CD8-positive, alpha-beta memory T cell (primary cell): ENCODE measurements at regions not wholly inside any gene's neighbourhood (a gene's known extent, or its start where the extent isn't known, plus 50 kb on each side); places are given as distances from the start of the nearest gene placed in this dataset.

Experiments used
- CTCF ChIA-PET: fragments of 350-600 bp; sonication (Branson Sonifier 250); formaldehyde crosslinking; loops from one replicate; lab custom pipeline; 2021; ENCODE audit warnings: antibody characterized with exemption; lab: Charles Lee
- POLR2A ChIA-PET: fragments of 350-600 bp; sonication (Branson Sonifier 250); formaldehyde crosslinking; loops from one replicate; lab custom pipeline; 2021; ENCODE audit warnings: antibody characterized with exemption; lab: Charles Lee
- DNase-seq, 5 donors: peaks; one replicate each; pipeline versions ENCODE4 v3.0.0 to v3.0.0-alpha.2; 2020 to 2022; ENCODE audit warnings: mixed read lengths in 1 of 5
- H3K27ac ChIP-seq: one replicate; pipeline ENCODE4 v1.7.0; 2013; ENCODE audit warnings: low read depth, mild to moderate bottlenecking, low read length, moderate library complexity
- H3K27me3 ChIP-seq: 2 replicates; pipeline ENCODE4 v1.7.0; 2013; ENCODE audit warnings: low read length, mild to moderate bottlenecking; ENCODE audit not compliant: insufficient read depth, poor library complexity, severe bottlenecking
- H3K36me3 ChIP-seq: 2 replicates; pipeline ENCODE4 v1.7.0; 2013; ENCODE audit warnings: mild to moderate bottlenecking, low read length, moderate library complexity; ENCODE audit not compliant: insufficient read depth
- H3K4me1 ChIP-seq: 2 replicates; pipeline ENCODE4 v1.7.0; 2013; ENCODE audit warnings: mild to moderate bottlenecking, low read length, moderate library complexity; ENCODE audit not compliant: insufficient read depth
- H3K4me3 ChIP-seq: 2 replicates; pipeline ENCODE4 v1.7.0; 2013; ENCODE audit warnings: mild to moderate bottlenecking, low read length
- H3K9me3 ChIP-seq: 2 replicates; pipeline ENCODE4 v1.7.0; 2013; ENCODE audit warnings: mild to moderate bottlenecking, low read length
- H3K27ac Mint-ChIP-seq, 8 donors: one replicate each; pipeline ENCODE4 v1.8.0; 2020 to 2021; ENCODE audit warnings: mixed read lengths in 8 of 8, mild to moderate bottlenecking in 6 of 8, inconsistent platforms in 3 of 8, moderate library complexity in 3 of 8
- H3K27me3 Mint-ChIP-seq, 2 donors: one replicate each; pipeline ENCODE4 v1.8.0; 2020 to 2021; ENCODE audit warnings: mixed read lengths in 2 of 2, mild to moderate bottlenecking in 1 of 2, moderate library complexity in 1 of 2
- H3K36me3 Mint-ChIP-seq, 3 donors: one replicate each; pipeline ENCODE4 v1.8.0; 2020 to 2021; ENCODE audit warnings: mixed read lengths in 3 of 3, inconsistent platforms in 1 of 3, mild to moderate bottlenecking in 1 of 3
- H3K4me1 Mint-ChIP-seq, 3 donors: one replicate each; pipeline ENCODE4 v1.8.0; 2020 to 2021; ENCODE audit warnings: mixed read lengths in 3 of 3, inconsistent platforms in 1 of 3, mild to moderate bottlenecking in 1 of 3
- H3K4me3 Mint-ChIP-seq, 7 donors: one replicate each; pipeline ENCODE4 v1.8.0; 2020 to 2021; ENCODE audit warnings: mixed read lengths in 7 of 7, mild to moderate bottlenecking in 6 of 7, moderate library complexity in 4 of 7, inconsistent platforms in 2 of 7
- H3K9me3 Mint-ChIP-seq, 5 donors: one replicate each; pipeline ENCODE4 v1.8.0; 2020 to 2022; ENCODE audit warnings: mixed read lengths in 5 of 5, mild to moderate bottlenecking in 3 of 5, moderate library complexity in 2 of 5, inconsistent platforms in 1 of 5

DNA sequence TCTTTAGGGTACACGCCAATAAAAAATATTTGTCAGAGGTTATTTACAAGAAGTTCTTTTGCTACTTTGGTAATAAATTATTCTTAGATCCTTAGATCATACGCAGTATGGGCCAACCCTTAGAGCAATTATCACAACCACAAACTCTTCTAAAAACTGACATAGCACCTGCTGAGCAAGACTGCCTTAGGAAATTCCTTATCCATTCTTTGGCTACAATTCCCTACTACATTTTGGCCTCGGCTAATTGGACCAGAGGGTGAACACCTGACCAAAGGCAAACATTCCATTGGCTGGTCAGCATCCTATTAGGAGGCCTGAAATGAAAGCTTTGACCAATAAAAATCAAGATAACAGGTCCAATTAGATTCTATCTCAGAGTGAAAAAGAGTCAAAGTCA is 147.6 kb upstream of the CCDC68 start:
- no peak for DNase-seq
- Mint-ChIP-seq H3K27me3 (no peaks in the 10 kb centered on the region), H3K4me3 (no peak overlapping the region), H3K4me1 (no peaks in the 10 kb centered on the region), H3K9me3 (peaks cover 0 to 5% (median 2%) of the 10 kb centered on the region in 5 donors), H3K36me3 (no peaks in the 10 kb centered on the region), H3K27ac (no peak overlapping the region)
- Histone ChIP-seq H3K9me3 (no peaks in the 10 kb centered on the region), H3K27ac (no peak overlapping the region), H3K4me1 (no peaks in the 10 kb centered on the region), H3K27me3 (no peaks in the 10 kb centered on the region), H3K36me3 (no peaks in the 10 kb centered on the region), H3K4me3 (no peak overlapping the region)
- ChIA-PET POLR2A (no interaction called here), CTCF (no interaction called here)

DNA sequence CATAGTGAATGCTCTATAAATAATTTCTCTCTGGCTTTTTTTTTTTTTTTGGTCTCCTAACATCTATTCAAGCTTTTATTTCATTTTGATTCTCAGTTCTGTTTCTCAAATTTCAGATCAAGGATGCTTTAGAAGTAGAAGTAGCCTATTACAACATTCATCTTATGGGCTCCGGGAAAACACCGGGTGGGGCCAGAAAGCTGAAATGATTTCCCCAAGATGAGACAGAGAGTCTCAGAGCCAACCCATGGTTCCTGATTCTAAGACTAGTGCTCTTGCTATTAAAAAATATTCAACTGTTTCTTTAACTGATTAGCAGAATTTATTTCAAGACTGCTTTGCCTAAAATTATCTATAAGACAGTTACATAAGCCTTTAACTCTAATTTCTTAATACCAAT is 147.2 kb upstream of the CCDC68 start:
- Mint-ChIP-seq H3K9me3 (peaks cover 0 to 4% (median 2%) of the 10 kb centered on the region in 5 donors), H3K4me1 (no peaks in the 10 kb centered on the region), H3K27ac (no peak overlapping the region), H3K4me3 (no peak overlapping the region), H3K27me3 (no peaks in the 10 kb centered on the region), H3K36me3 (no peaks in the 10 kb centered on the region)
- H3K27ac ChIP-seq, result no peak overlapping the region
- H3K4me1 ChIP-seq, result no peaks in the 10 kb centered on the region
- no peak overlapping the region for H3K4me3 ChIP-seq
- H3K9me3 ChIP-seq, result no peaks in the 10 kb centered on the region
- H3K27me3 ChIP-seq, result no peaks in the 10 kb centered on the region
- H3K36me3 ChIP-seq, result no peaks in the 10 kb centered on the region
- POLR2A ChIA-PET, result no interaction called here
- CTCF ChIA-PET, result no interaction called here
- DNase-seq, result no peak

DNA sequence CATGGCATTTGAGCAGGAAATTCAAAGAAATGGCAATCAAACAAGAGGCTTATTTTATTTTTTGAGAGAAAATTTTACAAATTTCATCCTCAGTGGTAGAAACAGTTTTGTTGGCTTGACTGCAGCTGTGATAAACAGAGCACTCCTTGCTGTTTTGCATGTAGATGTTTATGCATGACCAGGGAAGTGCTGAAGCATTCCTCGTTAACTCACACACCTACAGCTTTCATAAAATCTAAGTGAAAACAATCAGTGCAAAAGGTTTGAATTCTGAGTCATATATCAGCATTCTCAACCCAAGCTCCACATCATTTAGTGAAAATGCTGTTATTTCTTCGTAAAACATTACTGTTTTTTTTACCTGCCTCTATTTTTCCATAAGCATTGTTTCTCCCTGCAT is 146.6 kb upstream of the CCDC68 start:
- no peak for DNase-seq
- no peak overlapping the region for H3K4me3 ChIP-seq
- no peaks in the 10 kb centered on the region for H3K27me3 ChIP-seq
- Mint-ChIP-seq H3K4me3 (no peak overlapping the region), H3K9me3 (peaks cover 0 to 4% (median 2%) of the 10 kb centered on the region in 5 donors), H3K27me3 (no peaks in the 10 kb centered on the region), H3K27ac (no peak overlapping the region), H3K36me3 (no peaks in the 10 kb centered on the region), H3K4me1 (no peaks in the 10 kb centered on the region)
- POLR2A ChIA-PET, result no interaction called here
- CTCF ChIA-PET, result no interaction called here
- H3K36me3 ChIP-seq, result no peaks in the 10 kb centered on the region
- H3K9me3 ChIP-seq, result no peaks in the 10 kb centered on the region
- H3K4me1 ChIP-seq, result no peaks in the 10 kb centered on the region
- H3K27ac ChIP-seq, result no peak overlapping the region

DNA sequence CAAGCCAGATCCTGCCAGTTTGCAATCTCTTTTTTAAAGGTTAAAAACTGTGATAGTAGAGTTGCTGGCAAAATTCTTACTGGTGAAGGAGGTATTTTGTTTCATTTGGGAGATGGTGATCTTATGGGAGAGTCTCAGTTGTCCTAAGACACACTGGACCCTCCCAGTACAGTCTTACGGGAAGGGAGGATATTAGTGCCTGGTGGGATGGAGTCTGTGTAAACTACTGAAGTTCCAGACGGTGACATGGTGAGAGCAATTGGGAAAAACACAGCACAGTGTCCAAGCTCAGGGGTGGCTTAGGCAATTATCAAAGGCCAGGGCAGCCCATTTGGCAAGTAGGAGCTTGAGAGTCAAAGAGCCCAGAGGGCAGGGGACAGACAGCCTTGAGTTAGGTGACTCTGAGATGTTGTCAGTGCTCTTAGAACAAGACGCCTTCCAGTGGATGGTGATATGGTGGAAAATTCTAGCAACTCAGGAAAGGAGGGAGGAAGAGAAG is 143.7 kb upstream of the CCDC68 start:
- no peak for DNase-seq
- no peaks in the 10 kb centered on the region for H3K4me1 Mint-ChIP-seq
- no peaks in the 10 kb centered on the region for H3K9me3 ChIP-seq
- no peaks in the 10 kb centered on the region for H3K36me3 Mint-ChIP-seq
- H3K27me3 ChIP-seq, result no peaks in the 10 kb centered on the region
- no peaks in the 10 kb centered on the region for H3K36me3 ChIP-seq
- no peak overlapping the region for H3K4me3 ChIP-seq
- ChIA-PET CTCF (no interaction called here), POLR2A (no interaction called here)
- H3K27me3 Mint-ChIP-seq, result no peaks in the 10 kb centered on the region
- no peak overlapping the region for H3K4me3 Mint-ChIP-seq
- H3K27ac Mint-ChIP-seq, result no peak overlapping the region
- no peaks in the 10 kb centered on the region for H3K4me1 ChIP-seq
- no peak overlapping the region for H3K27ac ChIP-seq
- peaks cover 0 to 7% (median 2%) of the 10 kb centered on the region in 5 donors for H3K9me3 Mint-ChIP-seq

DNA sequence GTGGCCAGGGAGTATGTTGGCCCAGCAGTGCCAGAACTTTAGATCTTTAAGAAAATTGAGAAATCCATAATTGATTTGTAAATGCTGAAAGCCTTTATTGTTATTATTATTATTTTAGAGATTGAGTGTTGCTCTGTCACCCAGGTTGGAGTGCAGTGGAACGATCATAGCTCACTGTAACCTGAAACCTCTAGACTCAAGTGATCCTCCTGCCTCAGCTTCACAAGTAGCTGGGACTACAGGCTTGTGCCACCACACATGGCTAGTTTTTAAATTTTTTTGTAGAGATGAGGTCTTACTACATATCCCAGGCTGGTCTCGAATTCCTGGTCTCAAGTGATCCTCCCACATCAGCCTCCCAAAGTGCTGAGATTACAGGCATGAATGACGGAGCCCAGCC is 143.2 kb upstream of the CCDC68 start:
- no peaks in the 10 kb centered on the region for H3K4me1 Mint-ChIP-seq
- H3K4me3 ChIP-seq, result no peak overlapping the region
- no peaks in the 10 kb centered on the region for H3K36me3 ChIP-seq
- ChIA-PET POLR2A (no interaction called here), CTCF (no interaction called here)
- H3K9me3 ChIP-seq, result no peaks in the 10 kb centered on the region
- no peaks in the 10 kb centered on the region for H3K4me1 ChIP-seq
- no peaks in the 10 kb centered on the region for H3K27me3 ChIP-seq
- H3K4me3 Mint-ChIP-seq, result no peak overlapping the region
- no peak overlapping the region for H3K27ac Mint-ChIP-seq
- no peak for DNase-seq
- H3K27ac ChIP-seq, result no peak overlapping the region
- no peaks in the 10 kb centered on the region for H3K27me3 Mint-ChIP-seq
- H3K9me3 Mint-ChIP-seq, result peaks cover 0 to 7% (median 2%) of the 10 kb centered on the region in 5 donors
- no peaks in the 10 kb centered on the region for H3K36me3 Mint-ChIP-seq

DNA sequence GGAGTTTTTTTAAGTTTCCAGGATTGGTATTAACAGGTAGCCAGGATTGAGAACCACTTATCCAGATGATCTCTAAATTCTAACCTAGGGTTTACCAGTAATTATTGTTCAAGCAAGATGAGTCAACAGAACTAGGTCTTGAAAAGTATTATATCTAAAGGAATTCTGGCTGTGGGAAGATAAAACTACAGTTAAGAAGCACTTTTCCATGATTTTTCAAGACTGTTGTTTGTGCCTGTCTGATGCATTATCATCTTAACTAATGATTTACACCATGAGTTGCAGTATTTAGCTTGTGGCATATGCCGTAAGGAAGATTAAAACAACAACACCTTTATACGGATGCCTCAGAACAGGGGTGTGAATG is 142.2 kb upstream of the CCDC68 start:
- no peak overlapping the region for H3K27ac Mint-ChIP-seq
- CTCF ChIA-PET, result no interaction called here

DNA sequence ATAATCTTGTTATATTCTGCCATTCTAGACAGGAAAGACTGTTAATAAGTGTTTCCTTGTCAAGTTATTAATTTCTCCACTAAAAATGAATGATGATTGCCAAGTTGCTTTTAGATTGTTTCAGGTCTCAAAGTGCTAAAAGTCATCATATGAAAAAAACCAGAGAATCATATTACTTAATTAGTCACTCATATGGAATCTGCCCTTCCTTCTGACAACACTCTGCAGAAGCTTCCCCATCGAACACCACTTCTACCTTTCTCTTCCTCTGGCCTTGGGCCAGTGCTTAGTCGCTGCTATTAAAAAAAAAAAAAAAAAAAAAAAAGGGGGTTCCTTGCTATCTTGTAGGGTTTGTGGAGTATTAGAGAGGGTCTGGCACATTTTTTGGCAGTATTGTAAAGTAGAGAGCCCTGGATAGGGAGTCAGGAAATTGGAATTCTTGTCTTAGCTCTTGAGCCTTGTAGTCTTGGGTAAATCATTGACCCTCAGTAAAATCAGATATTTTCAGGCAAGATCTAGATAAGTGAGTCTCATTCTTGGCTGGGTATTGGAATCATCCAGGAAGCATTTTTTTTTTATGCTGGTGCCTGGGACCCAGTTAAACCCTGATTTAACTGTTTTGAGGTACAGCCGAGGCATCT is 141.7 kb upstream of the CCDC68 start:
- H3K9me3 Mint-ChIP-seq, result peaks cover 0 to 4% (median 2%) of the 10 kb centered on the region in 5 donors
- H3K27ac ChIP-seq, result no peak overlapping the region
- no peaks in the 10 kb centered on the region for H3K4me1 Mint-ChIP-seq
- H3K36me3 ChIP-seq, result no peaks in the 10 kb centered on the region
- CTCF ChIA-PET, result no interaction called here
- POLR2A ChIA-PET, result no interaction called here
- H3K27me3 Mint-ChIP-seq, result no peaks in the 10 kb centered on the region
- no peak for DNase-seq
- no peak overlapping the region for H3K4me3 Mint-ChIP-seq
- no peak overlapping the region for H3K27ac Mint-ChIP-seq
- no peaks in the 10 kb centered on the region for H3K27me3 ChIP-seq
- H3K4me1 ChIP-seq, result no peaks in the 10 kb centered on the region
- H3K9me3 ChIP-seq, result no peaks in the 10 kb centered on the region
- no peaks in the 10 kb centered on the region for H3K36me3 Mint-ChIP-seq
- no peak overlapping the region for H3K4me3 ChIP-seq

More for the DNA sequence above, 142.2 kb upstream of the CCDC68 start:
- no peaks in the 10 kb centered on the region for H3K36me3 Mint-ChIP-seq
- no peaks in the 10 kb centered on the region for H3K27me3 Mint-ChIP-seq
- no peaks in the 10 kb centered on the region for H3K36me3 ChIP-seq
- no peaks in the 10 kb centered on the region for H3K4me1 ChIP-seq
- no peaks in the 10 kb centered on the region for H3K4me1 Mint-ChIP-seq
- H3K4me3 Mint-ChIP-seq, result no peak overlapping the region
- H3K4me3 ChIP-seq, result no peak overlapping the region
- POLR2A ChIA-PET, result no interaction called here
- H3K9me3 Mint-ChIP-seq, result peaks cover 0 to 4% (median 2%) of the 10 kb centered on the region in 5 donors
- no peaks in the 10 kb centered on the region for H3K9me3 ChIP-seq
- DNase-seq, result no peak
- no peak overlapping the region for H3K27ac ChIP-seq
- no peaks in the 10 kb centered on the region for H3K27me3 ChIP-seq

DNA sequence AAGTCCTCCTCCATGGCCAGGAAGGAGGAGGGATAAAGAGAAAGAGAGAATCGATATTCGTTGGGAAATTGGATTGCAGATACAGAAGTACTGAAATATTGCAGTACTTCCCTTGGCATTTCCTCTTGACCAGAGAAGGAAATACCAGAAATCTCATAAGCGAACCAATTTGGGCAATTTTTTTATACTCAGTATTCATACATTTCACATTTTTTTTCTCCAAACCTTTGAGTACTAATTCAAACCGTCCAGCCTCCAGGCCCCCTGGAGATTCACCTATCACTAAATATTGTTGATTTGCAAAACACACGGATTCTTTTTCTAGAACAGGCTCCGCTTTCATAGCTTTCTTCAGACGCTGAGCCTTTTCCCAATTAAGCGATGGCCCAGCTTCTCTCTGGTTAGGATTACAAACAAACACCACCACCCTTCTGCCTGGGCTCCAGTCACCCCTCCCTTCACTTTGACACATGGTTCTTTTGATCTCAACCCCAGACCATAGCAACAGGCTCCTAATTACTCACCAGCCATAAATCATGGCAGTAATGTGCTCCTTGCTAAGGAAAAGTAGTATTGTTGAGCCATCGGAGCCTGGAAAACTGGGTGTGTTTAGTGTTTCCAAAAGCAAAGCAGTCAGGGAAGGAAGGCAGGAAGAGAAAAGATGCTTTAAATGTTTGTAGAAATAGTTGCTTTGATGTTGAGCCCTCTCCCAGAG is 138.4 kb upstream of the CCDC68 start:
- Histone ChIP-seq H3K9me3 (no peaks in the 10 kb centered on the region), H3K36me3 (no peaks in the 10 kb centered on the region), H3K4me1 (no peaks in the 10 kb centered on the region), H3K27ac (no peak overlapping the region), H3K4me3 (no peak overlapping the region), H3K27me3 (no peaks in the 10 kb centered on the region)
- Mint-ChIP-seq H3K27ac (no peak overlapping the region), H3K4me1 (no peaks in the 10 kb centered on the region), H3K27me3 (no peaks in the 10 kb centered on the region), H3K4me3 (no peak overlapping the region), H3K9me3 (peaks cover 0 to 3% (median 0%) of the 10 kb centered on the region in 5 donors), H3K36me3 (no peaks in the 10 kb centered on the region)
- ChIA-PET POLR2A (no interaction called here), CTCF (no interaction called here)
- no peak for DNase-seq
